ENCODE measurements at regions not wholly inside any gene's neighbourhood (a gene's known extent, or its start where the extent isn't known, plus 50 kb on each side); places are given as distances from the start of the nearest gene placed in this dataset.

DNA sequence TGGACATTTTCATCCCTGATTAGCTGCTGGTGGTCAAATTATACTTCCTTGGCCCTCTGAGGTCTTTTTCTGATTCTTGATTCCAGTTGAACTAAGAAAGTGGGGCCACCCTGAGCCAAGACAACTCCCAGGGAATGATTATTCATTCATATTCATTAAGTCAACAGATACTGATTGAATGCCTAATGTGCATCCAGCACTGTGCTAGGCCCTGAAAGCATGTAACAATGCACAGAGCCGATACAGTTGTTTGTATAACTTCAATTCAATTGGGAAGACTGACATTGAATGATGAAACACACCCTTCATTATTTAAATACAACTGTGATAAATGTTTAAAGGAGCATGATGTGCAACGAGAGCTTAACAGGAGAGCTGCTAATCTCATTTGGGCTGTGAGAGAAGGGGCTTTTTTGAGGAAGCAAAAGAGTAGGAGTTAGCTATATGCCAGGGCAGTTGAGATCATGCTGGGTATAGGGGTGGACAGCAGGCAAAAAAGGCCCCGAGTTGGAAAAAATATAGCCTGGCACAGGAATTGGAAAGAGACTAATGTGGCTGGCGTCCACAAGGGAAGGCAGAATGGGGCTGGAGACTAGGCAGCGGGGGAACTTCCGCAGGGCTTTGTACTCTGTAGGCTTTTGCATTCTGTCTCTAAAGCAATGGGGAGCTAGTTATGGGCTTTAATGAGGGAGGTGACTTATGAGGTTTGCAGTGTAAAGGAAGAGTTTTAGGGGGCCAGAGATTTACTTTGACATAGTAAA lies 57.2 kb upstream of the ACVR1 start:
- TF ChIP-seq CTCF (IDR thresholded peaks at IDR 0.05) (no peak), EP300 (IDR thresholded peaks at IDR 0.05) (no peak), POLR2A (IDR thresholded peaks at IDR 0.05) (no peak)
